ENCODE measurements at regions not wholly inside any gene's neighbourhood (a gene's known extent, or its start where the extent isn't known, plus 50 kb on each side); places are given as distances from the start of the nearest gene placed in this dataset.
A peak's percentile ranks its signal among the peaks of the same experiment; 100 is the strongest.

DNA sequence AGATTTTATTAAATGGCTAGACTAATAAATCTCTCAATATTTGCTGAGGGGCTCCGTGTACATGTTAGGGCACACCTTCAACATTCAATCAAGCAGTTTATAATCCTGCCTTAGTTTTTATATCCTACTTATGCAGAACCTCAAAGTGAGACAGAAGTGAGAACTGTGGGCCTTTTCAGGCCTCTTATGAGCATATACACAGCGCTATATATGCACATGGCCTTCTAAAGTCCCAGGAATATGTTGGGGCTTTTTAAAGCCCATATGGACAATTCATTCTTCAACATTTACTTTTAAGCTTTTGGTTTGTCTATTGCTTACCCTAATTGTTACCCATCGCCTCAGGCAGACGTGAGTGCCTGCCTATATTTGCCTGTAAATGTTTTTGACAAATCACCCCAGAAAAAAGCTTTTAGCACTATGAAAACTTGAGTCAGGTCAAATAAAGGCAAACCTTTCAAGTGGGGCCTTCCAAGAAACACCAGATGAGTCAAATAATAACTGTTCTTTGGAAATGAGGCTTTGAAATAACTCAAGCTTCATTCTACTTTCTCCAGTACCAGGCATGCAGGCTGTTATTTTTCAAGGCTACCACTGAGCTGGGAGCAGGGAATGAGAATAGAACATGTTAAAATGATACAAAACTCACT, 58.2 kb downstream of the ESM1 start:
- DNase-seq (ENCODE audit: low read depth in 2 of 2, low spot score in 1 of 2), result no peak

DNA sequence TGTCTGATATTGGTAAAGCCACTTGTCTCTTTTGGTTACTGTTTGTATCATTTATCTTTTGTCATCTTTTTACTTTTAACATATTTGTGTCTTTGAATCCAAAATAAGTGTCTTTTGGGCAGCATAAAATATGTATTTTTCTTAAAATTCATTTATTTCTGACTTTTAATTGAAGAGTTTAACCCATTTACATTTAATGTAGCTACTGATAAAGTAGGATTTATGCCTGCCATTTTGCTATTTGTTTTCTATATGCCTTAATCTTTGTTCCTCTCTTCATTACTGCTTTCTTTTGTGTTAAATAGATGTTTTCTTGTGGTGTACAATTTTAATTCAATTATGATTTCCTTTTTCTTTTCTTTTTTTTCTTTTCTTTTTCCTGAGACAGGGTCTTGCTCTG, 60.9 kb downstream of the ESM1 start:
- DNase-seq (ENCODE audit: low read depth in 2 of 2, low spot score in 1 of 2), result no peak

GRCh38 chr5:54917323-54917722, 68.1 kb downstream of the ESM1 start:
- no peak for DNase-seq (ENCODE audit: low read depth in 2 of 2, low spot score in 1 of 2)

DNA sequence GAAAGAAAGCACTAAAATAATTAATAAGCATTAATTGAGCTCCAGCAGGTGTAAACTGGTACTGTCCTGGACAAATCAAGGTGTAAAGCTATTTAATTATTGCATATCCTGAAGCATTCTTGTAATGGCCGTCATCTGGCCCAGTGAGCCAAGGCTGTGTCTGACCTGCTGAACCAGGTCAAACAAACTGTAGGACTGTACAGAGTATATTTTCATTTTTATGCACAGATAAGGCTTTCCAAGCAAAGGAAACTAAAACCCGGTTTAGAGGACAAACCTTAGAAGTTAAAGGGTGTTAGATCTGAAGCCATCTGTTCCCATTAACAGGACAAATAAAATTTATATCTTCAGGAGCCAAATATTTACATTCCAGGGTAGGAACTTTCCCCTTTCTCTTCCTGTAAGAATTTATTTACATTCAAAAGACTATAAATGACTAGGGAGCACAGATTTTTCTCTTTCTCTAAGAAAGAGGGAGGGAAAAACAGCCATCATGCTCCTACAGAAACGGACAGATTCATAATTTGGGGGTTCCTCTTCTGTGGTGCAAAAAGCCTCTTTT, 69.8 kb downstream of the ESM1 start:
- DNase-seq (ENCODE audit: low read depth in 2 of 2, low spot score in 1 of 2), result no peak

- no peak for DNase-seq (ENCODE audit: low read depth in 2 of 2, low spot score in 1 of 2)
Measured at GRCh38 chr5:54912021-54912420, 73.4 kb downstream of the ESM1 start.

DNA sequence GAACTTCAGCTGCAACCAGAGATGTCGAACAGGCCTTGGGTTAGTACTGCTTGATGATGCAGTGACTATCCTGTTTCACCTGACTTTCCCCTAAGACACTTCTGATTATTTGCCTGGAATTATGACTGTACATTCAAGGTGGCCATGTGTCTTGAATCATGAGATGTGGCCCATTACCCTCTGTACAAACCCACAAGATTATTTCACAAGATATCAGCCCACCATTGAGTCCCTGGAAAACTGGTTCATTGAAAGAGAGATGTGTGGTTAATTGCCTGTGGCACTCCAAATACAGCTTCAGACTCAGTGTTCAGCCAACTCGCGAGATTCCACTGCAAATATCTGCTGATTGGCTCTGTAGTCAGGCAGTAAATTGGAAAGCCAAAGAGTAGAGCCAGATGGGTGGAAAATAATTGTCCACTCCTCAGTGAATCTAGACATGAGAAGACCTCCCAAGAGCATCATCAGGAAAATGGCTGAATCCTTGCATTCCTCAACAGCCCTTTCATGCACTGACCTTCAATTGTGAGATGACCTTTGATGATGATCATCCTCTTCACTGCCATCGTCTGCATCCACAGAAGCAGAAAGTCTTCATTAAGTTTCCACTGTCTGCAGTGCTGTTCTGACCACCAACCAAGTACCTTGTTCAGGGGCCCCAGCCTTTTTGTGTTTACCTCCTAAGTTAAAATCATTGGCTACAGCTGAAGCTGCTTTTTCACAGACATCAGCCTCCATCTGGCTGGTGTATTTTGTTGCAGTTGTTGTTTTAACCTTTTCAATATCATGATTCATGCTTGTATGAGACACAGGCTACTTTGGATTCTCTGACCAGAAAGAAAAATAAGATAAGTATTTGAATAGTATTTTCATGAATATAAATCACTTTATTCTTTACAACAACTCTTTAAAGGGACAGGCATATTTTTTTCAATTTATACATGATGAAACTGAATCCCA, 75.2 kb downstream of the ESM1 start:
- DNase-seq (ENCODE audit: low read depth in 2 of 2, low spot score in 1 of 2), result no peak

GRCh38 chr5:54908774-54909525, 76.4 kb downstream of the ESM1 start:
- no peak for DNase-seq (ENCODE audit: low read depth in 2 of 2, low spot score in 1 of 2)

DNA sequence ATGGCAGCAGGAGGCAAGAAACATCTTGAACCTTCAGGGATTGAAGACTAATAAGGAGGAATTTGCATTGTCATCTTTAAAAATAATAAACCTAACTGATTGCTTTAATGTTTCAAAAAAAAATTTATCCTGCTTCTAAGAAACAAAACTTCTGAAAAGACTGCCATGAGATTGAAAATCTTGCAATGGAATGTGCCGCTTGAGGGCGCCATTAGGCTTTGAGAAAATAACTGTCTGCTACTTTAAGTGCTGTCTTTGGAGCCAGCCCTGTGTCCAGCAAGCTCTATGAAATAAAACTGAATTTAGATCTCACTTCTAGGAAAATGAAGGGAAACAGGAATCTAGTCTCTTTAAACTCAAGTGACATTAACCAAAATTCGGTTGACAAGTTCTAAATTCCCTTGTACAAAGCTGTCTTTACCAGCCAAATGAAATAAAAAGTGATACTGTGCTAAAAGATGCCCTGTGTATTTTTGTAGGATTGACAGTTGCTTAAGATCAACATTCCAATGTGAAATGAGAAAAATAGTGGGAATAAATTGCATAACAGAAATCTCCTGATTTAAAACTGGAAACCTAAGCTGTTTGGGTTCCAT, 79.4 kb downstream of the ESM1 start:
- peak; percentile 35 to 46 for DNase-seq (ENCODE audit: low read depth in 2 of 2, low spot score in 1 of 2)

DNA sequence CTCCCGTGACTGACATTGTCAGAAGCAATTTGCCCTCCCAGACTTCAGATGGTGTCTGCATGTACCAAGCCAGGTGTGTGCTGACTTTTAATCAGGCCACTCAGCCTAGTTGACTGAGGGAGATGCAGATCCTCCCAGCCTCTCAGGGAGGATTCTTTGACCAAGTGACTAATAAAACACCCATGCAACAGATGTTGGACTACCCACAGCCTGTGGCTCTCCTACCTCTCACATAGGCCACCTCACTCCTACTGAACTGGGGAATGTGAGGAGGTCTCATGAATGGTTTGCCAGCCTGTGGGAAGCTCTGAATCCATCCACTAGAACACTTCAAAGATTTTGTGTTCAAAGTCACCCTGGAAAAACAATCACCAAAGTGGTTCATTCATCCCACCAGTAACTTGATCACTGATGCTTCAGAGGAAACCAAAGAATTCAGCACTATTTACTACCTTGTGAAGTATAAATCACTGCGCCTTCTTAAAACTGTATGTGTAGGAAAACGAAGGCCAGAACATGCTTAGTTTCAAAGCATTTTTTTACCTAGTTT, 80.1 kb downstream of the ESM1 start:
- DNase-seq (ENCODE audit: low read depth in 2 of 2, low spot score in 1 of 2), result no peak

GRCh38 chr5:54904425-54904824, 81.0 kb downstream of the ESM1 start:
- DNase-seq (ENCODE audit: low read depth in 2 of 2, low spot score in 1 of 2), result no peak

- DNase-seq (ENCODE audit: low read depth in 2 of 2, low spot score in 1 of 2), result peak in 1 of 2 donors; percentile 5
Measured at GRCh38 chr5:54902791-54903473, 82.5 kb downstream of the ESM1 start.

DNA sequence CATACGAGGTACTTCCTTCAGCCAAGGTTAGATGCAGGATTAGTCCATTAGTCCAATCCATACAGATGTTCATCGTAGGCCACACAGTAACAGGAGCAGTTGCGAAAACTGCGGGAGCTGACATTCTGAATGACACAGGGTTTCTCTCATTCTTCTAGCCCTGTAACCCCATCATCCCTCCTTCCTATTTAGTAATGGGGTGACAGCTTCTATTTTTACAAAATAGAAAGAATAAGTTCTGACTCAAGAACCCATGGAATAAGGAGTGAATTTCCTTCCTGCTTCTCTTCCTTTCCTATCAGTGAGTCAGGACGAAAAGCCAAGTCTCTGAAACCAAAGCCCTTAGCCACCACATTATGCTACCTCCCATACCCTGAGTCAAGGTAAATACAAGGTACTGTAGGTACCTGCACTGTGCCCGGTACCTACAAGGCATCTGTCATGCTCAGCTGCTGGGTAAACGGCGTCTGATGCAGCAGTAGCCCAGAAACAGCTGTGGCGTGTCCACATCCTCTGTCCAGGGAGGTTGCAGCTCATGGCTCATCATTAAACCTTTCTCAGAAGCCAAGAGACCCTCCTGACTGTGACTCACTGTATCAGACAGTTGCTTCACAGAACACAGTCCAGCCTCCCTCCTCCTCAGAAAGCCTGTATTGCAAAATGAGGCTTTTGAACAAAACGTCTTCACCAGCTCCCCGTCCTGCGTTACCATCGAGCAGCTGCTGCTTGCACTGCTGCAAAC, 84.2 kb downstream of the ESM1 start:
- DNase-seq (ENCODE audit: low read depth in 2 of 2, low spot score in 1 of 2), result no peak

DNA sequence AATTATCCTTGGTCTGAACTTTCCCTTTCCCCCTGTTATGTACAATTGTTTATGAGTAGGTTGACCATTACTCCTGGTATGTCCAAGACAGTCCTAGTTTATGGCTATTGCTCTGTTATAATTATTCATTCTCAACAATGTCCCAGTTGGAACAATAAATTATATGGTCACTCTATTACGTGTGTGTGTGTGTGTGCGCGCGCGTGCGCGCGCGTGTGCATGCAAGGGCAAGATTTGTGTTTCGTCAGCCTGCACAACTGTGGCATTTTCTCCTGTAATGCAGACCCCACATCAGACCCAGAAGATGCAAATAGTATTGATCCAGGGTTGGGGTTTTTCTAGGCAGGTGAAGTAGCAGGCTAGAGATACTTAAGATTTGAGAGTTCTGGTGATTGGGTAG, 88.4 kb downstream of the ESM1 start:
- DNase-seq (ENCODE audit: low read depth in 2 of 2, low spot score in 1 of 2), result no peak

- no peak for DNase-seq (ENCODE audit: low read depth in 2 of 2, low spot score in 1 of 2)
Measured at GRCh38 chr5:54895816-54896341, 89.5 kb downstream of the ESM1 start.

GRCh38 chr5:54894957-54895815, 90.2 kb downstream of the ESM1 start:
- no peak for DNase-seq (ENCODE audit: low read depth in 2 of 2, low spot score in 1 of 2)

GRCh38 chr5:54889826-54890225, 95.6 kb downstream of the ESM1 start:
- DNase-seq (ENCODE audit: low read depth in 2 of 2, low spot score in 1 of 2), result no peak

DNA sequence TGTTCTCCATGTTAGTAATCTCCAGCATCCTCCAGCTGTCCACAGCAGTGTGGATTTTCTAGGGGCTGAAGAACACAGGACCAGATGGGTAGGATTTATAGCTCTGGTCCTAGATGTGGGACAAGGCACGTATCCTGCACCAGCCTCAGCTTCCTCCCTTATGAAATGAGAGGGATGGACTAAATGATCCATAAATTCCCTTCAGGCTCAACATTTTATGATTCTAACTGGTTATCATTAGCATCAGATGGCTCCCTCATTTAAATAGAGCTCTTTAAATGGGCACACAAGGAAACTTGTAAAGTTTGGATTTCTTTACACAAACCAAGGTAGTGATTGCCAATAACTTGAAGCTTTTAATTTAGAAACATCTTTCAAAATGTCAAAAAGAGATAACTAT, 97.7 kb downstream of the ESM1 start:
- no peak for DNase-seq (ENCODE audit: low read depth in 2 of 2, low spot score in 1 of 2)

DNA sequence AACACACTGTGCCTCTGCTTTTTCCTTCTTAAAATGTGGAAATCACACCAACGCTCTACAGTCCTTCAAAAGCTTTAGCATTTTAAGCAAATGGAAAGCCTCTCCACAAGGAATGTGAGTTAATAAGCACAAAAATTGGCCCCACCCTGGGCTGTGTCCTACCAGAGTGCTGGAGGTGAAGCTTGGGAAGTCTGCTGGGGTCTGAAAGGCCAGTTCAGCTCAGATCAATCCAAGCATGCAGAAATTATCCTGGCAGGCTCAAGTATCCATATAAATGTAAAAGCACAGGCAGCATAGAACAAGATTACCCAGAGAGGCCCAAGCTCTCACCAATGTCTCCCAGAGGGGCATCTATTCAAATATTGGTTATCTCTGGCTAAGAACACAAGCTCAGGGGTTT, 98.5 kb downstream of the ESM1 start:
- no peak for DNase-seq (ENCODE audit: low read depth in 2 of 2, low spot score in 1 of 2)
